Tibial artery (tissue), 4 donors: ENCODE measurements at regions not wholly inside any gene's neighbourhood (a gene's known extent, or its start where the extent isn't known, plus 50 kb on each side); places are given as distances from the start of the nearest gene placed in this dataset.

ENCODE experiments used
- DNase-seq, 2 donors: peaks; one replicate each; pipeline ENCODE4 v3.0.0-alpha.2; 2019
- H3K27ac ChIP-seq, 2 donors: fragments of 200-600 bp; sonication (generic) in 1 of 2; 1 replicate in 1 of 2; 2 replicates in 1 of 2; pipeline ENCODE4 v1.5.1; 2018 to 2019; ENCODE audit warnings: mild to moderate bottlenecking in 1 of 2
- H3K27me3 ChIP-seq, 2 donors: fragments of 200-600 bp; sonication (generic) in 1 of 2; one replicate each; pipeline versions ENCODE4 v1.5.1 to v1.6.0; 2016 to 2019
- H3K36me3 ChIP-seq, 3 donors: fragments of 200-600 bp; sonication (generic) in 2 of 3; one replicate each; pipeline ENCODE4 v1.5.1; 2016 to 2019; ENCODE audit warnings: mild to moderate bottlenecking in 2 of 3
- H3K4me1 ChIP-seq, 4 donors: fragments of 200-600 bp; sonication (generic) in 2 of 4; 1 replicate in 3 of 4; 2 replicates in 1 of 4; pipeline ENCODE4 v1.5.1; 2016 to 2019
- H3K4me3 ChIP-seq, 2 donors: fragments of 200-600 bp; sonication (generic) in 1 of 2; 1 replicate in 1 of 2; 2 replicates in 1 of 2; pipeline ENCODE4 v1.5.1; 2018 to 2019; ENCODE audit warnings: mild to moderate bottlenecking in 2 of 2
- H3K9me3 ChIP-seq, 3 donors: fragments of 200-600 bp; sonication (generic) in 1 of 3; one replicate each; pipeline ENCODE4 v1.5.1; 2016 to 2019
- intact Hi-C: fragments of 100-400 bp; cut with DNase I; formaldehyde crosslinking; loops from one replicate; pipeline ENCODE4 v1.15.0; 2023; ENCODE audit warnings: low total_unique reads
- TF ChIP-seq, protein P1 (sequence below), 2 experiments: fragments of 200-600 bp in 1 of 2; fragments of 450-650 bp in 1 of 2; IDR thresholded peaks; one replicate each; pipeline ENCODE4 v1.5.1; 2017 to 2019; ENCODE audit warnings: antibody characterized with exemption in 2 of 2, mild to moderate bottlenecking in 1 of 2, moderate library complexity in 1 of 2

DNA sequence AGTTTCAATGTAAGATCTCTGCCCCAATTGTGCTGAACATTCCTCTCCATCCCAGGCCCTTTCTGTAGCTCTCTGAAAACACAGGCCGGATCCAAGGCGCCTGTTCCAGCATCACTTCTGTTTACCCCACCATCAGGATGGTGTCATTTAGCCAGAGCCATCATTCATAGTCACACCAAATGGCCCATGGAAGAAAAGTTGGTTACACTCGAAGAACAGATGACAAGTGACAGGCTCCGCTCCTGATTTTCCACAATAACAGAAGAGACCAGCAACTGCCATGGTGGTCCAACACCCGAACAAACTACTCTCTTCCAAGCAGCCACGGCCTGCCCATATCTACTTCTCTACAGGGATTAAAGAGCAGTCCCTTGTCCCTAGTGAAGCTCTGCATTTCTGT, 59.9 kb upstream of the PROX1 start:
- no peaks in the 10 kb centered on the region for H3K36me3 ChIP-seq
- TF ChIP-seq, protein P1, sequence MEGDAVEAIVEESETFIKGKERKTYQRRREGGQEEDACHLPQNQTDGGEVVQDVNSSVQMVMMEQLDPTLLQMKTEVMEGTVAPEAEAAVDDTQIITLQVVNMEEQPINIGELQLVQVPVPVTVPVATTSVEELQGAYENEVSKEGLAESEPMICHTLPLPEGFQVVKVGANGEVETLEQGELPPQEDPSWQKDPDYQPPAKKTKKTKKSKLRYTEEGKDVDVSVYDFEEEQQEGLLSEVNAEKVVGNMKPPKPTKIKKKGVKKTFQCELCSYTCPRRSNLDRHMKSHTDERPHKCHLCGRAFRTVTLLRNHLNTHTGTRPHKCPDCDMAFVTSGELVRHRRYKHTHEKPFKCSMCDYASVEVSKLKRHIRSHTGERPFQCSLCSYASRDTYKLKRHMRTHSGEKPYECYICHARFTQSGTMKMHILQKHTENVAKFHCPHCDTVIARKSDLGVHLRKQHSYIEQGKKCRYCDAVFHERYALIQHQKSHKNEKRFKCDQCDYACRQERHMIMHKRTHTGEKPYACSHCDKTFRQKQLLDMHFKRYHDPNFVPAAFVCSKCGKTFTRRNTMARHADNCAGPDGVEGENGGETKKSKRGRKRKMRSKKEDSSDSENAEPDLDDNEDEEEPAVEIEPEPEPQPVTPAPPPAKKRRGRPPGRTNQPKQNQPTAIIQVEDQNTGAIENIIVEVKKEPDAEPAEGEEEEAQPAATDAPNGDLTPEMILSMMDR (IDR thresholded peaks at IDR 0.05) = no peak
- DNase-seq = no peak
- H3K4me1 ChIP-seq = no peaks in the 10 kb centered on the region
- no peak overlapping the region for H3K4me3 ChIP-seq
- intact Hi-C loops = no loop called here
- H3K27me3 ChIP-seq = no peaks in the 10 kb centered on the region
- H3K27ac ChIP-seq = no peak overlapping the region
- H3K9me3 ChIP-seq = no peaks in the 10 kb centered on the region

DNA sequence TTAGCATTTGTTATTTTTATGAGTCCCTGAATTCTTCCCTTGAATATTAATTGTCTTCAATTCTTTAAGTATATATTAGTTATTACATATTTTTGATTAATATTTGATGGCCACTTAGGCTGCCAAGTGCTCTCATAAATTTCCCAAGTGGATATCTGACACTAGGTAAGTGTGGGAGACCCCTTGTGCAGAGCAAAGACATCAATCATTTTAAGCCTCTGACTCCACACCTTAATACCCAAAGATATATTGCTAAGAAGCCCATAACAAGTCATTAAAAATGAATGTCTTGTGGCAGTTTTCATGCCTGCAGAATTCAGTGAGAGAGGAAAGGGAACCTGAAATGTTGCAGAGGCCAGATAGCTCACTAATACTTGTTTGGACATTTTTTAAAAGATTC, 58.4 kb upstream of the PROX1 start:
- no peak for DNase-seq
- intact Hi-C loops = no loop called here
- Histone ChIP-seq H3K27ac (no peak overlapping the region), H3K4me3 (no peak overlapping the region), H3K27me3 (no peaks in the 10 kb centered on the region), H3K9me3 (no peaks in the 10 kb centered on the region), H3K4me1 (no peaks in the 10 kb centered on the region), H3K36me3 (no peaks in the 10 kb centered on the region)
- TF ChIP-seq, protein P1 (IDR thresholded peaks at IDR 0.05) = no peak

GRCh38 chr1:213931836-213932235, 55.9 kb upstream of the PROX1 start:
- TF ChIP-seq, protein P1 (IDR thresholded peaks at IDR 0.05) = no peak
- H3K27me3 ChIP-seq = peaks cover 0 to 4% of the 10 kb centered on the region in 2 donors
- no peak overlapping the region for H3K4me3 ChIP-seq
- no peaks in the 10 kb centered on the region for H3K4me1 ChIP-seq
- no peaks in the 10 kb centered on the region for H3K36me3 ChIP-seq
- no peak for DNase-seq
- no peaks in the 10 kb centered on the region for H3K9me3 ChIP-seq
- no peak overlapping the region for H3K27ac ChIP-seq
- intact Hi-C loops = no loop called here

DNA sequence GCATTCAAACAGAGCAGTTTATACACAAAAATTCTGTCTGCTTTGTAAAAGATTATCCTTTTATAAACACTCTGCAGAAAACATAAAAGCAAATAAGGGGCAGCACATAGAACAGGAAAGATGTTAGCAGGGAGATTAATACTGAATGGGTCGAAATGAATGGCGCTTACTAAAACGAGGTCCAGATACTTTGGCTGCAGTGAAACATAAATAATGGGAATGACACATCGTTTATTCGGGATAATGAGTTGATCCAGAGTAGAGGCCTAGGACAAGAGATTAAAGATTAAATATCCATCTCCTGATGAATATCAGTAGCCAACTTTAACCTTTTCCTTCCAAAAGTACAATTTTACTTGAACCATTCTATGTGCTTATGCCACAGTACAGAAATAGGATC, 54.4 kb upstream of the PROX1 start:
- Histone ChIP-seq H3K4me1 (no peaks in the 10 kb centered on the region), H3K4me3 (no peak overlapping the region), H3K27me3 (peaks cover 0 to 4% of the 10 kb centered on the region in 2 donors), H3K36me3 (no peaks in the 10 kb centered on the region), H3K9me3 (no peaks in the 10 kb centered on the region), H3K27ac (no peak overlapping the region)
- intact Hi-C loops = no loop called here
- no peak for DNase-seq
- TF ChIP-seq, protein P1 (IDR thresholded peaks at IDR 0.05) = no peak

DNA sequence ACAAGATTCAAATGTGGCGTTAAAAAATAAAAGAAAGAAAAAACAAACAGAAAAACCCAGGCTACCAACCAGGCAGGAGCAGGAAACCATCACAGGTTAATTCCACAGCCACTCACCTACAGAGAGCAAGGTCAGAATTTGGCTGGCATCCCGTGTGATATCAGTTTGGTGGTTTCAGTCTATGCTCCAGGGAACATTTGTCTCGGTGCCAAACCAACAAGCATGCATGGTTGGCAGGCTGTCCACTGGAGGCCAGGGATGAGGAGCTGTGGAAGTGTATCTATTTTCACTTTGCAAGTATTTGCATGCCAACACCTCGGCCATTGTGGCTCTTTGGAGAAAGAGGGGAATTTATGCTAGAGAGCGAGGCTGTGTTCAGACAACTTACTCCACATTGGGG, 53.1 kb upstream of the PROX1 start:
- Histone ChIP-seq H3K27me3 (peaks cover 0 to 4% of the 10 kb centered on the region in 2 donors), H3K4me3 (no peak overlapping the region), H3K36me3 (no peaks in the 10 kb centered on the region), H3K4me1 (no peaks in the 10 kb centered on the region), H3K27ac (no peak overlapping the region), H3K9me3 (no peaks in the 10 kb centered on the region)
- intact Hi-C loops = loop anchor here (5.0 kb wide), 1 partner anchor 2003 kb away; no protein-coding TSS in a partner anchor
- DNase-seq = no peak
- TF ChIP-seq, protein P1 (IDR thresholded peaks at IDR 0.05) = no peak

DNA sequence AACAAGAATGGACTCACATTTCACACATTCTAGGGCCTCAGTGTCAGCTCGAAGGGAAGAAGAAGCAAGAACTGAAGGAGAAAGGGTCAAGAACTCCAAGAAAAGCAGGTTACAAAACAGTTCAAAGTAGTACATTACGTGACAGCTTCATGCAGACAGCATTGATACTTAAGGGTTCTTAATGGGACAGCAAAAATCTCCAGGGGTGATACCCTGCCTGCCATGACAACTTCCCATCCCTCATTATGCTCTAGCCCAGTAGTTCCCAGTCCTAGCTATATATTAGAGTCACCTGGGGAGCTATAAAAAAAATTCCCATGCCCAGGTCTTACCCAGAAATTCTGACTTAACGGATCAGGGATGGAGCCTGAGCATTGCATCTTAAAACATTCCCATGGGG, 51.2 kb upstream of the PROX1 start:
- intact Hi-C loops = loop anchor here (5.0 kb wide), 1 partner anchor 2001 kb away; no protein-coding TSS in a partner anchor
- Histone ChIP-seq H3K36me3 (no peaks in the 10 kb centered on the region), H3K27me3 (peaks cover 0 to 4% of the 10 kb centered on the region in 2 donors), H3K27ac (no peak overlapping the region), H3K4me1 (no peaks in the 10 kb centered on the region), H3K4me3 (no peak overlapping the region), H3K9me3 (no peaks in the 10 kb centered on the region)
- TF ChIP-seq, protein P1 (IDR thresholded peaks at IDR 0.05) = no peak
- DNase-seq = no peak
